Nephron progenitor cell (in vitro differentiated cells): ENCODE measurements at regions not wholly inside any gene's neighbourhood (a gene's known extent, or its start where the extent isn't known, plus 50 kb on each side); places are given as distances from the start of the nearest gene placed in this dataset.

ENCODE experiments used
- DNase-seq: peaks from one replicate; pipeline ENCODE4 v3.0.0; 2021
- H3K27ac Mint-ChIP-seq: 2 replicates; pipeline ENCODE4 v1.8.0; 2021; ENCODE audit warnings: mild to moderate bottlenecking, moderate library complexity, mixed read lengths
- H3K27me3 Mint-ChIP-seq: 2 replicates; pipeline ENCODE4 v1.8.0; 2021; ENCODE audit warnings: mild to moderate bottlenecking, low read depth, mixed read lengths; ENCODE audit not compliant: poor library complexity
- H3K36me3 Mint-ChIP-seq: 2 replicates; pipeline ENCODE4 v1.8.0; 2021; ENCODE audit warnings: low read depth, mixed read lengths
- H3K4me1 Mint-ChIP-seq: 2 replicates; pipeline ENCODE4 v1.8.0; 2021; ENCODE audit warnings: mixed read lengths
- H3K4me3 Mint-ChIP-seq: 2 replicates; pipeline ENCODE4 v1.8.0; 2021; ENCODE audit warnings: mild to moderate bottlenecking, moderate library complexity, mixed read lengths
- H3K9me3 Mint-ChIP-seq: 2 replicates; pipeline ENCODE4 v1.8.0; 2021; ENCODE audit warnings: mild to moderate bottlenecking, moderate library complexity, mixed read lengths
- CTCF ChIP-seq: fragments of 200-600 bp; sonication (generic); IDR thresholded peaks from 2 replicates; pipeline ENCODE4 v1.5.0; 2021; ENCODE audit warnings: antibody characterized with exemption

GRCh38 chr1:222074317-222074716 lies 332.4 kb upstream of the DUSP10 start:
- no peak for TF ChIP-seq CTCF
- H3K36me3 Mint-ChIP-seq = no peaks in the 10 kb centered on the region
- no peaks in the 10 kb centered on the region for H3K27me3 Mint-ChIP-seq
- DNase-seq = no peak
- no peak overlapping the region for H3K27ac Mint-ChIP-seq
- no peaks in the 10 kb centered on the region for H3K9me3 Mint-ChIP-seq
- H3K4me3 Mint-ChIP-seq = no peak overlapping the region
- no peaks in the 10 kb centered on the region for H3K4me1 Mint-ChIP-seq

GRCh38 chr1:222073307-222073995 lies 331.6 kb upstream of the DUSP10 start:
- DNase-seq = no peak
- no peaks in the 10 kb centered on the region for H3K27me3 Mint-ChIP-seq
- H3K36me3 Mint-ChIP-seq = no peaks in the 10 kb centered on the region
- TF ChIP-seq CTCF = no peak
- no peak overlapping the region for H3K27ac Mint-ChIP-seq
- H3K9me3 Mint-ChIP-seq = no peaks in the 10 kb centered on the region
- H3K4me3 Mint-ChIP-seq = no peak overlapping the region
- H3K4me1 Mint-ChIP-seq = no peaks in the 10 kb centered on the region

GRCh38 chr1:222071387-222071786 lies 329.5 kb upstream of the DUSP10 start:
- H3K36me3 Mint-ChIP-seq = no peaks in the 10 kb centered on the region
- H3K9me3 Mint-ChIP-seq = peaks cover 12% of the 10 kb centered on the region
- no peak overlapping the region for H3K4me3 Mint-ChIP-seq
- no peaks in the 10 kb centered on the region for H3K27me3 Mint-ChIP-seq
- H3K27ac Mint-ChIP-seq = no peak overlapping the region
- no peaks in the 10 kb centered on the region for H3K4me1 Mint-ChIP-seq
- no peak for DNase-seq
- no peak for TF ChIP-seq CTCF

GRCh38 chr1:222068937-222069336 lies 327.0 kb upstream of the DUSP10 start:
- H3K9me3 Mint-ChIP-seq = peaks cover 37% of the 10 kb centered on the region

GRCh38 chr1:222068101-222068500 lies 326.2 kb upstream of the DUSP10 start:
- Mint-ChIP-seq H3K27ac (no peak overlapping the region), H3K27me3 (no peaks in the 10 kb centered on the region), H3K36me3 (peaks cover 10% of the 10 kb centered on the region), H3K4me1 (no peaks in the 10 kb centered on the region), H3K4me3 (no peak overlapping the region), H3K9me3 (peaks cover 45% of the 10 kb centered on the region)
- TF ChIP-seq CTCF = no peak
- DNase-seq = no peak

More at GRCh38 chr1:222068937-222069336, 327.0 kb upstream of the DUSP10 start:
- H3K27ac Mint-ChIP-seq = no peak overlapping the region
- no peaks in the 10 kb centered on the region for H3K4me1 Mint-ChIP-seq
- peaks cover 10% of the 10 kb centered on the region for H3K36me3 Mint-ChIP-seq
- no peak for DNase-seq
- no peak for TF ChIP-seq CTCF
- H3K27me3 Mint-ChIP-seq = no peaks in the 10 kb centered on the region
- H3K4me3 Mint-ChIP-seq = no peak overlapping the region

GRCh38 chr1:222066539-222066938 lies 324.6 kb upstream of the DUSP10 start:
- peaks cover 10% of the 10 kb centered on the region for H3K36me3 Mint-ChIP-seq
- no peak for TF ChIP-seq CTCF
- H3K27me3 Mint-ChIP-seq = no peaks in the 10 kb centered on the region
- H3K27ac Mint-ChIP-seq = no peak overlapping the region
- H3K4me1 Mint-ChIP-seq = no peaks in the 10 kb centered on the region
- peaks cover 48% of the 10 kb centered on the region for H3K9me3 Mint-ChIP-seq
- no peak overlapping the region for H3K4me3 Mint-ChIP-seq
- no peak for DNase-seq
